Right hindlimb (tissue), 1 donor: ENCODE measurements at regions not wholly inside any gene's neighbourhood (a gene's known extent, or its start where the extent isn't known, plus 50 kb on each side); places are given as distances from the start of the nearest gene placed in this dataset.

Experiments
- DNase-seq: peaks from one replicate; pipeline ENCODE4 v3.0.0-alpha.2; 2018

DNA sequence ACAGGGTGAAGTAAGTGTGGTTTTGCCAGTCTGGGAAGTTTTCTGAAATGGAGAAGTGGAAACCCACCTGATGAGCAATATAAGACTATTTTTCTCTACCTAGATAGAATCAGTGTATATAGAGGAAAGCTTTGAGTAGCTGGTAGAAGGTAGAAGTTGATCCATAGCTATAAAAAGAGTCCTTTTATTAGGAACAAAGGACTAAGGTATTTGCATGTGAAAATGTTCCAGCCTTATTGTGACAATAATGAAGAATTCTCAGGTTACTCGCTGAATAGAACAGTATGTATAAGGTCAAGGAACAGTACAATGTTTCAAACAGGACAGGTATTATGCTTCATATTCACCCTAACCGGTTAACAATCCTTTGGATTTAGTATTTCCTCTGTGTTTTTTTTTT is 972.2 kb downstream of the OTOL1 start:
- no peak for DNase-seq

DNA sequence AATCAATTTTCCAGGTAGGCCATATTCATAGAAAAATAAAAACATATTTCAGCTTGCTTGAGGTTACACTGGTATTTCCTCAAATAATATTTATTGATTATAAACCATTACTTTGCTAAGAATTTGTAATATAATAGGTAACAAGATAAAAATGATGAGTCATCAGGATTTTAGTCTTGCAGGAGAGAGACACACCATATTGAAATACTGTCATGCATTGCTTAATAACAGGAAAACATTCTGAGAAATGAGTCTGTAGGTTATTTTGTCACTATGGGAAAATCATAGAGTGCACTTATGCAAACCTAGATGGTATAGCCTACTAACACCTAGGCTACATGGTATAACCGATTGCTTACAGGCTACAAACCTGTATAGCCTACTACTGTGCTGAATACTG is 990.5 kb downstream of the OTOL1 start:
- DNase-seq, result no peak

DNA sequence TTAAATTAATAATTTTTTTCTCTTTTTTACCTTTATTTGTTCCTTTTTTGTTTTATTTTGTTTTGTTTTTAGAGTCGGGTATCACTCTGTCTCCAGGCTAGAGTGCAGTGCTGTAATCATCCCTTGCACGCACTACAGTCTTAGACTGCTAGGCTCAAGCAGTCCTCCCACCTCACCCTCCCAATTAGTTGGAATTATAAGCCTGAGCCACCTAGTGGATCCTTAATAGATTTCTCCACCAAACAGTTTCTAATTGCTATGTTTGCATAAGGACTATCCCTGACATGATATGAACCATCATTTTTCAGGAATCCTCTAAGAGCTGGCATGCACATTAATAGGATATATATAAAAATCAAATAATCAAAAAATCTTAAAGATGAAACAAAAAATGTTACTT is 993.2 kb downstream of the OTOL1 start:
- DNase-seq, result no peak

DNA sequence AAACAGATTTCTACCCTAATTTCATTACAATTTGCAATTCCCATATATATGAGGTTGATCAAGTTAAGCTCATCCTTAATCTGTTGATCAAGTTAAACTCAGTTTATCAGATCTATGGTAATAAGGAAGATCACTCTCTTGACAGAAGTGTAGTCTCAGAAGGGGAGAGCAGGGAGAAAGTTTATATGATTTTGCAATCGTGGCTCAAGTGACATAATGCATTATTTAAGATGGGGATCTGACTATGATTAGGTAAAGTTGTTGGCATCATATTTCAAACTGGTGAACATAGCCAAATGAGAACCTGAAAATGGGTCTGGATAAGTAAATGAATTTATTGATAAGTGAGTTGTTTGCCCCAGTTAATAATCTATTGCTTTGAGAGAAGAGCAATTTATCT is 995.3 kb downstream of the OTOL1 start:
- no peak for DNase-seq

DNA sequence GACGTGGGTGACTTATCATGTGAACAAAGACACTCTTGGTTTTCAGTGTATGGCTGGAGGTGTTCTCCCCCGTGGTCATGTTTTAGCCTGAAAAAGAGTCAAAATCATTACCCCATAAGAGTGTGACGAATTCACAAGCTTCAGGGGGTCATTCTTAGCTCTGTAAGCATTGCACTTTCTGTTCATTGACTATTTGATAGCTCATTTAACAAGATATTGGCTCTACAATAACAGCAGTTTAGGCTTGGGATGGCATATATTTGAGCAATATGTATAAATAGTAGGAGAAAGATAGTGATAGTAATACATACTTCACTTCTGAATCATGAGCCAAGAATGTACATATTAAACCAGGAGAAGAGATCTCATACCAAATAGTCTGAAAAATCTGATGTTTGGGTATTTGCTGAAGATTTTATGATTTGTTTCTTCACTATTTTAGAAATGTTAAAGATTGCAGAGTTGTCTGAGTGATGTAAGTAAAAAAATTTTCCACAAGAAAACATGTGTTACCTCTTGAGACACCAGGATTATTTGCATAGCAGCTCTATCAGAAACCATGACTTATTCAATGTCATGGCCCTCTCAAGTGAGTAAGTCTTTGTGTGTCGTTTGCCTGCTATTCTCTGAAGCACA is 996.0 kb downstream of the OTOL1 start:
- DNase-seq, result no peak

DNA sequence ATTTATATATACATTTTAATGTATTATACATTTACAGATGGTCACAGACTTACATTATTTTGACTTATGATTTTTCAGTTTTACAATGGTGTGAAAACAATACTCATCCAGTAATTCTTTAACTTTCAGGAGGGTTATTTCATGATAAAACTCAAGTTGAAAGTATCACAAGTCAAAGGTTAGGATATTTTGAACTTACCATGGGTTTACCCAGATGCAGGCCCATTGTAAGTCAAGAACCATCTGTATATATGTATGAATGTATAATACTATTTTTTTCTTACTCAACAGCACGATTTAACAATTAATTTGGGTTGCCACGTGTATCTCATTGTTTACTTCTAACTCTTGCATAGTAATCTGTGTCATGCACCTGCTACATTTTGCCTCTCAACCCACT is 1002.0 kb downstream of the OTOL1 start:
- no peak for DNase-seq

DNA sequence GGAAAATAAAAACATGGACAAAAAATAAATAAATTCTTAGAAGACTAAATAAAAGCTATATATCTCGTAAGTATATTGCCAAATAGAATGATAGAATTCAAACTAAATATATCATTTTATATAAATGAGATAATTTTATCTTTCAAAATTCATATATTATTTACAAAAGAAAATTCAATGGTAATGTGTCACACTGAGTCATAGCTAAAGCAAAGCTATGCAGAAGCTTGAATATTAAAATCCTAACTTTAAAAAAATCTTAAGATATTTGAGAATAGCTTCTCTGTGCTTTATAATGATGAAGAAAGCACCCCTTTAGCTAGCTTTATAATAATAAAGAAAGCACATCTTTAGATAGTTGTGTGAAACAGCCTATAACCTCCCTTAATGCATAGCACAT is 1010.8 kb downstream of the OTOL1 start:
- DNase-seq, result no peak

DNA sequence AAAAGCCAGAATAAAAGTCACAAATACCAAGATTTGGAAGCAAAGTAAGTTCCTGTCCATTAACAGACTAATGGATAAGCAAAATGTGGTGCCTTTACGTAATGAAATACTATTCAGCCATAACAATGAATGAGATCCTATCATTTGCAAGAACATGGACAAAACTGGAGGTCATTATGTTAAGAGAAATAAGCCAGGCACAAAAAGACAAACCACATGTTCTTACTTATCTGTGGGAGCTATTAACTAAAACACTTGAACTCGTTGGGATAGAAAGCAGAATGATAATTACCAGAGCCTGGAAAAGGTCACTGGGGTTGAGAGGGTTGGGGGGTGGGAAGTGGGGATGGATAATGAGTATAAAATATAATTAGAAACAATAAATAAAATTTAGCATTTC is 1015.9 kb downstream of the OTOL1 start:
- no peak for DNase-seq

DNA sequence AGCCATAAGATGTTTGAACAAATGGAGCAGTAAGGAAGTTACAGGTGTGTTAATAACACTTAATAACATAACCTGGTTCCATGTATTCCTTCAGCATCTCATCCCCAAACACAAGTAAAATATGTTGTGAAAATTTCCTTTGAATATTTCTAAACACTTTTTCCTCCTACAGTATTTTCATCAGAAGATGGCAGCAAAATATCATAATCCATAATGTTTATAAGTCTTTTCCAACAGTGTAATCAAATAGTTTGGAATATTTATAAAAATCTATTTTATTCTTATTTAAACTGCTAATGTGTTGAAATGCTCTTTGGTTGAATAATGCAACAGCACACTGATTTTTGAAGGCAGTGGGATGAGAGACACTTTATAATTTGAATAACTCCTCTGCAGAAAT is 1020.5 kb downstream of the OTOL1 start:
- DNase-seq, result no peak

DNA sequence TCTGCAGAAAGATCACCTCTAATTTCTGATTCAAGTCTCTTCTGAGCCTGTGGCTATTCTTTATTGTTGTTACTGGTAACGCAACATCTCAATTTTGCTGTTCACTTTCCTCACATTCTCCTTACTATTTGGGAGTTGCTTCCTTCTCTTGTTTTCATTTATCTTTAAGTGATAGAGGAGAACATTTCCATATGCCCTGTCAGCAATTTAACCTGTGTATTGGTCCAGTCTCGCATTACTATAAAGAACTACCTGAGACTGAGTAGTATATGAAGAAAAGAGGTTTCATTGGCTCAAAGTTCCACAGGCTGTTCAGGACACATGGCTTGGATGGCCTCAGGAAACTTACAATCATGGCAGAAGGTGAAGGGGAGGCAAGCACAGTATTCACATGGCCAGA is 1025.1 kb downstream of the OTOL1 start:
- no peak for DNase-seq

DNA sequence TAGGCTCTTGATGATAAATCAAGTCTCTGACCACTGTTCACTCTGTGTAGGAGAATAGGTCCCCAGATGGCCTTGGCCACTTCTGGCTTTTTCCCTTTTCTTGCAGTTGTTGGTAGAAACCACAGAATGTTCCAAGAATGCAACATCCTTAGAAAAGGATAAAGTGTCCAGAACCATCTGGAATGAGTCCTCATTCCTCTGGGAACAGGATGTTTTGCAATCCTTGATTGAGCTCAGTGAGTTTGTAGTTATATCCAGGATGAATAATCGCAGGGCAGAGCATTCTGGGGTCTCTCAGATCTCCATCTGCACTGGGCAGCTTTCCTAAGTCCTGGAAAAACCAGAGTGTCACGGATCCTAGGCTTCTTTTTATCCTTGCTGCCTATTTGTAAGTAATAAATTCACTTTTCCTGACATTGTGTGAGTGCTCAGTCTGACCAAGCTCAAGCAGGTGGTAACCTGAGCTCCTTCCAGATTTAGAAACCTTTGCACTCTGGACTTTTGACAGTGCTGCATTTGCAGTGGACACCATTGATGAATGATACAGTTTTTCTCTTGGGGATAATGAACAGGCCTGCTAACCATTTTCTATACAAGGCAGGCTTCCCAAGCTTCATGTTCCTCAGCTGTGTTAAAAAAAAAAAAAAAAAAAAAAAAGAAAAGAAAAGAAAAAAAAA is 1028.6 kb downstream of the OTOL1 start:
- DNase-seq, result peak; percentile 66

DNA sequence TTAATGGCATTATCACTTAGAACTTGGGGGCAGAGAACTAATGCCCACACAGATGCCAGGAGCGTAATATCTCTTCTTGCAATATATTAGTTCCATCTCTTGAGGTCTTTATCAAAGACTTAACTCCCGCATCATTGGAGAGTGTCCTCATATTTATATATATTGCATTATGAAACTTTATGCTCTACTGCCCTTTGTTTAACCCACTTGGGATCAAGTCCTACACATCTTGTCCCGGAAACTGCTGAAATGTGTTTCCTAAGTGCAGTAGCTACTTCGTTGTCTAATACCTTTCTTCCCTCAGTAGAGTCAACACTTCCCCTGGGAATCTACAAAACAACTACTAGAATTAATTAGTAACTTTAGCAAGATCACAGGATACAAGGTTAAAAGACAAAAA is 1029.2 kb downstream of the OTOL1 start:
- DNase-seq, result no peak

DNA sequence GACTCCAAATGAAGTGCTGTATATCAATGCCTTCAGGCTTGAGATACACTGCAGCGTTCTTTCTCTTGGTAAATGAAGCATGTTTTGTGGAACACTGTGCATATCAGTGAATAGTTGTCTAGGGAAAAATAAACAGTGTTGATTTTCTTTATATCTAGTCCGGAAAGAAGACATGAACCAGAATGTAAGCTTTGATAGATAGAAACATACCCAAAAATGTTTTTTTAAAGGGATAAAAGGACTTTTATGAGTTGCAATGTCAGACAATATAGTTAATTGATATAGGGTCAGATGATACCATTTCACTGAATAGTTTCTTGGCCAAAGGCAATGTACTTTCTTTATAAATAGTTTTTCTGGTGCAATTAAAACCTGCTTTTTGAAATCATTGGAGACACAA is 1037.8 kb downstream of the OTOL1 start:
- no peak for DNase-seq

DNA sequence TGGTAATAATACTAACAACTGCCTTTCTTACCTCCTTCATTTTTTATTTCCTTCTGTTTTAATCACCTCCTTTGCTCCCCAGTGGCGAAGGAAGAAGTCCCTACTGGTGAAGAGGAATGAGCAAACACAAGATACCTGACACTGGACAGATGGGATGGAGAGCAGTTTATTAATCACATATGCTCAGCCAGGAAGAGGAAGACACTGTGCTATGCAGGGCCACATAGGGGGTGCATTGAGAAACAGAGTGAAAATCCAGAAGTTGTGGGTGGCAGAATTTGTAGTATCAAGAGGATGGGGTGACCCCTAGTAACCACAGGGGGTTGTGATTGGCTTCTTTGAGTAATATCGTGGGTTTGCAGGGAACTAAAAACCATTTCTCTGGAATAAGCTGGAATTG is 1041.9 kb downstream of the OTOL1 start:
- no peak for DNase-seq

DNA sequence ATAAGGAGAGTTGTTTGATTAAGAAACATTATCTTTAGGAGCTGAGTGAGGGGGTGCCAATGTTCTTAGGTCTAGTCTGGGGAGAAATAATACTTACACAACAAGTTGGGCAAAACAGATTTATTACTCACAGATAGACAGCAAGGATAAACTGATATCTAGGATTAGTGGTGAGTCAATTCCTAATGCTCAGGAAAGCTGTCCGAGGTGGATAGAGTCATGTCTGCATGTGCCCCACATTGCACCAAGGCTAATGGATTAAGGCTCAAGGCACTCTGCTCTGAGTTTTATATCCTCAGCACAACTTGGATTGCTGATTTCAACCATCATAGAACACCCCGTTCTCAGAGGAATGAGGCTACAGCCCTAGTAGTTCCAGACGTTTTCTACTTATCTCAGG is 1042.3 kb downstream of the OTOL1 start:
- no peak for DNase-seq

DNA sequence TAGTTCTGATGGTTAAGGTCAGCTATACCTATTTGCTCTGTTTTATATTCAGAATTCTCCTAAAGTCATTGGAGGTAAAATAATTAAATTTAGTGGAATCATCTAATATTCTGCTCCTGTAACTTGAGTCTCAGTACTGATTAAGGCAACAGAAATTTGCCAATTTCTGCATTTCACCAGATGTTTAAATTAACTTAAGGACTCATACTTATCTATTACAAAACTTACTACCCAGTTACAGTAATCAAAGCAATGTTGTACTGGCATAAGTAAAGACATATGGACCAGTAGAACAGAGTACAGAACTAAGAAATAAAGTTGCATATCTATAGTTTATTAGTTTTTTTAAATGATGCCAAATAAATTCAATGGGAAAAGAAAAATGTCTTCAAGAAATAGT is 1043.8 kb downstream of the OTOL1 start:
- no peak for DNase-seq

DNA sequence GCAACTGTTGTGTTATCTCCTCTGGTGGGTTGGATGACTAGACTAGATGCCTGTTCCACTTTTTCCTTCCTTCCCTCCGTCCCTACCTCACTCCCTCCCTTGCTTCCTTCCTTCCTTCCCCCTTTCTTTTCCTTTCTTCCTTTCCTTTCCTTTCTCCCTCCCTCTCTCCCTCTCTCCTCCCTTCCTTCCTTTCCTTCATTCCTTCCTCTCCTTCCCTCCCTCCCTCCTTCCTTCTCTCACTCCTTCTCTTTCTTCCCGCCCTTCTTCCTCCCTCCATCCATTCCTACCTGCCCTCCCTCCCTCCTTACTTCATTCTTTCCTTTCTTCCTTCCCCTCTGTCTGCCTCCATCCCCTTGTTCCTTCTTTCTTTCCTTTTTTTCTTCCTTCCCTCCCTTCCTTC is 1045.3 kb downstream of the OTOL1 start:
- DNase-seq, result no peak

DNA sequence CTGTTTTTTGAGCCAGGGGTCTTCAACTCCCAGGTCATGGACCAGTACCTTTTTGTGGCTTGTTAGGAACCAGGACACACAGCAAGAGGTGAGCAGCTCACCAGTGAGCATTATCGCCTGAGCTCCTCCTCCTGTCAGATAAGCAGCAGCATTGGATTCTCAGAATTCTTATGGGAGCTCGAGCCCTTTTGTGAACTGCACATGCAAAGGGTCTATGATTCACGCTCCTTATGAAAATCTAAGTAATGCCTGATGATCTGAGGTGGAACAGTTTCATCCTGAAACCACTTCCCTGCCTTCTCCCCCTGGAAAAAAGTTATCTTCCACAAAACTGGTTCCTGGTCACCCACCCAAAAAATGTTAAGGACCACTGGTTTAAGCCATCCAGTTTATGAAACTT is 1047.6 kb downstream of the OTOL1 start:
- no peak for DNase-seq

DNA sequence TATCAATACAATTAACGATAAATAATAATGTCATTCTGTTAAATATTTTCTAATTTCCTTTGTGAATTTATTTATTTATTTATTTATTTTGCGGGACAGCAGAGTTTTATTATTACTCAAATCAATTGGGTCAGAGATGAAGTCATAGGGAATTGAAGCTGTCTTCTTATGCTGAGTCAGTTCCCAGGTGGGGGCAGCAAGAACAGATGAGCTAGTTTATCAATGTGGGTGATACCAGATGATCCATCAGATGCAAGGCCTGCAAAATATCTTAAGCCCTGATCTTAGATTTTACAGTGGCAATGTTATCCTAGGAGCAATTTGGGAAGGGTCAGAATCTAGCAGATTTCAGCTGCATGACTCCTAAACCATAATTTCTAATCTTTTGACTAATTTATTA is 1050.3 kb downstream of the OTOL1 start:
- DNase-seq, result no peak

DNA sequence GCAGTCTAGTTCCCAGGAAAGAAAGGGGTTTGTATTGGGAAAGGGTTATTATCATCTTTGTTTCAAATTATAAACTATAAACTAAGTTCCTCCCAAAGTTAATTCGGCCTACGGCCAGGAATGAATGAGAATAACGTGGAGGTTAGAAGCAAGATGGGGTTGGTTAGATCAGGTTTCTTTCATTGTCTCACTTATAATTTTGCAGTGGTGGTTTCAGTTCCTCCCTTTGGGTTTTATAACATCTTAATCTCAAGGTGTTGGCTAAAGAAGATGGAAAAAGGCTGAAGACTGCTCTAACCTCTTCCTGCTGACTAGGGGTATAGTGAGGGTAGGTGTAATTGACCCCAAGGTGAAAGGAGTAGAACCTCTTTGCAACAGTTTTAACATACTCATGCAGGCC is 1050.7 kb downstream of the OTOL1 start:
- DNase-seq, result no peak

DNA sequence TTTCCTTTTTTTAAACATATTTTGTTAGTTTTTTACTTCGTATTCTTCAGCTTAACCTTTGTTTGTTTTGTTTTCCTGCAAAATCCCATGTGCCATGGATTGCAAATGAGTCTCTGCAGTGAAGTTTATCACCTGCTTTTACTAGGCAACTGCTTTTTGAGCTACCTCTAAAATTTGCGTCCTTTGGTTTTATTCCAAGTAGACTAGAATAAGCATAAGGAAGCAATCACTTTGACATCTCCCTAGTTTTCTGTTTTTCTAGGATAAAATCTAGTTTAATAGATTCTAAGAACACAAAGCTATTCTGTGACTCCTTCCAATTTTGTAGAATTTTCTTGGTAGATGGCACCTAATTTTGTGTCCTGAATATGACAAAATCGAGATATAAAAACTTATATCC is 1059.2 kb downstream of the OTOL1 start:
- DNase-seq, result no peak

DNA sequence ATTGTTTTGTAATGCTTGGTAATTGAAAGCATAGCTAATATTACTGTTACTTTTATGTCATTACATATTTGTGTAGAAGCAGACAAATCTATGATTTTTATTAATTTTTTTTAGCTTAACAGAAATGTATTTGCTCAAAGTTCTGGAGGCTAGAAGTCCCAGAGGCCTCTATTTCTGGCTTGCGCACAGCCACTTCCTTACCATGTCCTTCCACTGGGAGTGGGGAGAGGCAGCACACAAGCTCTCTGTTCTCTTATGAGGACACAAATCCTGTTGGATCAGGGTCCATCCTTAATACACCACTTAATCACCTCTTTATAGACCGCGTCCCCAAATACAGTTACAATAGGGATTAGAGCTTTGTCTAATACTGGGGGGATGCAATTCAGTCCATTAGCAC is 1061.4 kb downstream of the OTOL1 start:
- no peak for DNase-seq

DNA sequence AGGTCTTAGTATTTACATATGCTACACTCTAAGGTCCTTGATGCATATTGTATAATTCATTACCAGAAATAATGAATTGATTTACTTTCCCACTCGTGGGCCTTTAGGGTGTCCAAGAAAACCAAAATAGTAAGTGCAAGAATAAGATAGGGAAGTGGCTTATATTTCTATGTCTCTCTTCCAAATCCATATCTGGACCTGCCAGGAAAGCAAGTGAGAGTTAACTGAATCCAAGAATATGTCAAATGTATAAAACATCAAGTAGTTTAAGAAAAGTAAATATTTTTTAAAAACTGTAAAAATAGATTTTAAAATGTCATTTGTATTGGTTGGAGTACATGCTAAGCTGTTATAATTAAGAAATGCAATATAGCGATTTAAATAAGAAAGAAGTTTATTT is 1072.1 kb downstream of the OTOL1 start:
- DNase-seq, result no peak

DNA sequence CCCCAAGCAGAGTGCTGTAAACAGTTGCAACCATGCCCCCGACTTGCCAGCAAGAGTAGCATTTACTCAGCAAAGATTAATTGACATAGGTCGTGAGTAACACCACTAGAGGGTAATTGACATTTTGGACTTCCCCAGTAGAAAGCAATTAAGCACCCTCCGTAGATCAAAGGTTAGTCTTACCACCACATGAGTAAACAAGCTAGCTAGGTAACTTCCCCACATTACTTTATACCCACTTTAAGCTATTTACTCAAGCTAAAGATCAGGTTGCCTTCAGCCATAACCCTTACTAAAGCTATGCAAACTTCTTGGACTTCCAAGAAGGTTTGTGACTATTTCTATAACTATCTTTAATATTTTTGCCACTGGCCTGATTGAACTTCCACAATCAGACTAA is 1072.7 kb downstream of the OTOL1 start:
- DNase-seq, result no peak

DNA sequence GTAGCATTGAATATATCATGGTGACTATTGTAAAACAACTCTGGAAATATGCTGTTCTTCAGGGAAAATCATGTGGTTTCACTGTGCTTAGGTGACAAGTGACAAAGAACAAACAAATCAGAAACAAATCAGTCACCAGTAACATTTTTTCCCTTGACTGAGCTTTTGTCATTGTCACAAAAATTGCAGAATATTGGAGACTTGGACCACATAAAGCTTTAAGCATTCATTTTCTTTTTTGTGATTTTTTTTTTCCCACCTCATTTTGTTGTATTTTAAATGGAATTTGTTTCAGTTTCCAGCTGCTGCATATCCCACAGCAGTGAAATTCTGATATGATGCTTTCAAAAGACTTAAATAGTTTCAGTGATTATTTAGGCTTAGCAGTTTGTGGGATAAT is 1088.4 kb downstream of the OTOL1 start:
- no peak for DNase-seq
